Activated T-cell treated with anti-CD3 and anti-CD28 coated beads, Interleukin-2, amount 50 U/mL, for 1 hour (primary cell): ENCODE measurements at regions not wholly inside any gene's neighbourhood (a gene's known extent, or its start where the extent isn't known, plus 50 kb on each side); places are given as distances from the start of the nearest gene placed in this dataset.
"Not testable (repeated sequence)": the region's sequence is repeated elsewhere in the genome, so short reads cannot be mapped to it uniquely, and the experiment has no call there.

Experiments used
- DNase-seq: peaks from one replicate; pipeline ENCODE4 v3.0.0-alpha.2; 2020

- no peak for DNase-seq
Measured at GRCh38 chr2:3114406-3115185, 263.0 kb downstream of the EIPR1 start.

GRCh38 chr2:3113769-3114168, 263.8 kb downstream of the EIPR1 start:
- DNase-seq = no peak

GRCh38 chr2:3113122-3113521, 264.5 kb downstream of the EIPR1 start:
- no peak for DNase-seq

GRCh38 chr2:3112553-3112952, 265.1 kb downstream of the EIPR1 start:
- DNase-seq = no peak

- no peak for DNase-seq
Measured at GRCh38 chr2:3112131-3112530, 265.5 kb downstream of the EIPR1 start.

- no peak for DNase-seq
Measured at GRCh38 chr2:3110994-3111666, 266.5 kb downstream of the EIPR1 start.

- DNase-seq = no peak
Measured at GRCh38 chr2:3110555-3110954, 267.1 kb downstream of the EIPR1 start.

- DNase-seq = no peak
Measured at GRCh38 chr2:3108710-3109702, 268.6 kb downstream of the EIPR1 start.

- no peak for DNase-seq
Measured at GRCh38 chr2:3108105-3108504, 269.5 kb downstream of the EIPR1 start.

GRCh38 chr2:3107567-3107966, 270.1 kb downstream of the EIPR1 start:
- no peak for DNase-seq

GRCh38 chr2:3105814-3106569, 271.6 kb downstream of the EIPR1 start:
- no peak for DNase-seq

- DNase-seq = not testable (repeated sequence)
Measured at GRCh38 chr2:3104958-3105813, 272.4 kb downstream of the EIPR1 start.

- no peak for DNase-seq
Measured at GRCh38 chr2:3104261-3104660, 273.4 kb downstream of the EIPR1 start.

GRCh38 chr2:3102922-3103569, 274.6 kb downstream of the EIPR1 start:
- no peak for DNase-seq

- no peak for DNase-seq
Measured at GRCh38 chr2:3102081-3102921, 275.3 kb downstream of the EIPR1 start.

GRCh38 chr2:3101016-3101942, 276.3 kb downstream of the EIPR1 start:
- no peak for DNase-seq

- DNase-seq = no peak
Measured at GRCh38 chr2:3100386-3100785, 277.2 kb downstream of the EIPR1 start.

GRCh38 chr2:3099860-3100234, 277.8 kb downstream of the EIPR1 start:
- no peak for DNase-seq
